H9 (cell line): ENCODE measurements at regions not wholly inside any gene's neighbourhood (a gene's known extent, or its start where the extent isn't known, plus 50 kb on each side); places are given as distances from the start of the nearest gene placed in this dataset.

Experiments
- DNase-seq: peaks from one replicate; pipeline ENCODE4 v3.0.0-alpha.2; 2017
- H2AFZ ChIP-seq: one replicate; pipeline ENCODE4 v1.6.1; 2013; ENCODE audit warnings: mild to moderate bottlenecking, low read length, control low read depth, moderate library complexity
- H2AK5ac ChIP-seq: 2 replicates; pipeline ENCODE4 v1.6.1; 2013; ENCODE audit warnings: low read length, control low read depth, mixed read lengths; ENCODE audit not compliant: insufficient read length
- H2BK120ac ChIP-seq: one replicate; pipeline ENCODE4 v1.6.1; 2013; ENCODE audit warnings: low read depth, mild to moderate bottlenecking, low read length, control low read depth, inconsistent platforms; ENCODE audit not compliant: poor library complexity, severe bottlenecking
- H2BK12ac ChIP-seq: 2 replicates; pipeline ENCODE4 v1.6.1; 2013; ENCODE audit warnings: low read length, control low read depth, mixed read lengths, low read depth; ENCODE audit not compliant: insufficient read length
- H2BK15ac ChIP-seq: 2 replicates; pipeline ENCODE4 v1.6.1; 2013; ENCODE audit warnings: low read depth, low read length, control low read depth
- H2BK20ac ChIP-seq: one replicate; pipeline ENCODE4 v1.6.1; 2013; ENCODE audit warnings: low read depth, mild to moderate bottlenecking, low read length, control low read depth, inconsistent platforms; ENCODE audit not compliant: poor library complexity, severe bottlenecking
- H2BK5ac ChIP-seq: 2 replicates; pipeline ENCODE4 v1.6.1; 2013; ENCODE audit warnings: low read length, control low read depth, mixed read lengths; ENCODE audit not compliant: insufficient read length
- H3K14ac ChIP-seq: 2 replicates; pipeline ENCODE4 v1.6.1; 2013; ENCODE audit warnings: low read length, control low read depth; ENCODE audit not compliant: insufficient read depth
- H3K18ac ChIP-seq: 2 replicates; pipeline ENCODE4 v1.6.1; 2013; ENCODE audit warnings: low read depth, mild to moderate bottlenecking, mixed read lengths, low read length, control low read depth; ENCODE audit not compliant: insufficient read length
- H3K23ac ChIP-seq: 2 replicates; pipeline ENCODE4 v1.6.1; 2013; ENCODE audit warnings: low read length, control low read depth, mixed read lengths, low read depth; ENCODE audit not compliant: insufficient read length
- H3K23me2 ChIP-seq: 2 replicates; pipeline ENCODE4 v1.6.1; 2013; ENCODE audit warnings: low read depth, mild to moderate bottlenecking, mixed read lengths, low read length, control low read depth; ENCODE audit not compliant: insufficient read length, poor library complexity, severe bottlenecking
- H3K27ac ChIP-seq: 2 replicates; pipeline ENCODE4 v1.5.1; 2013; ENCODE audit warnings: low read length, control low read depth, mixed read lengths, low read depth; ENCODE audit not compliant: insufficient read length
- H3K27me3 ChIP-seq: 2 replicates; pipeline ENCODE4 v1.6.1; 2013; ENCODE audit warnings: low read length, control low read depth, inconsistent platforms; ENCODE audit not compliant: insufficient read depth
- H3K4ac ChIP-seq: 2 replicates; pipeline ENCODE4 v1.6.1; 2013; ENCODE audit warnings: low read depth, mild to moderate bottlenecking, control low read depth, inconsistent platforms, low read length, moderate library complexity
- H3K4me1 ChIP-seq: 2 replicates; pipeline ENCODE4 v1.6.1; 2013; ENCODE audit warnings: low read length, control low read depth, inconsistent platforms; ENCODE audit not compliant: insufficient read depth
- H3K4me2 ChIP-seq: 2 replicates; pipeline ENCODE4 v1.6.1; 2013; ENCODE audit warnings: low read length, control low read depth, mixed read lengths; ENCODE audit not compliant: insufficient read length, insufficient read depth
- H3K56ac ChIP-seq: 2 replicates; pipeline ENCODE4 v1.6.1; 2013; ENCODE audit warnings: low read depth, mild to moderate bottlenecking, mixed read lengths, low read length, control low read depth; ENCODE audit not compliant: insufficient read length
- H3K79me1 ChIP-seq: 2 replicates; pipeline ENCODE4 v1.6.1; 2013; ENCODE audit warnings: low read depth, mild to moderate bottlenecking, moderate library complexity, low read length, control low read depth, inconsistent platforms; ENCODE audit not compliant: insufficient read depth, poor library complexity, severe bottlenecking
- H3K79me2 ChIP-seq: 2 replicates; pipeline ENCODE4 v1.6.1; 2013; ENCODE audit warnings: low read length, control low read depth, inconsistent platforms; ENCODE audit not compliant: insufficient read depth
- H3K9ac ChIP-seq: 2 replicates; pipeline ENCODE4 v1.6.1; 2013; ENCODE audit warnings: low read length, control low read depth, mixed read lengths; ENCODE audit not compliant: insufficient read length; ENCODE audit errors: extremely low read depth
- H3K9me3 ChIP-seq: one replicate; pipeline ENCODE4 v1.6.1; 2013; ENCODE audit warnings: low read depth, low read length, inconsistent platforms; ENCODE audit not compliant: control insufficient read depth
- H3T11ph ChIP-seq: one replicate; pipeline ENCODE4 v1.6.1; 2013; ENCODE audit warnings: mild to moderate bottlenecking, low read length, control low read depth, inconsistent platforms
- H4K20me1 ChIP-seq: one replicate; pipeline ENCODE4 v1.6.1; 2013; ENCODE audit not compliant: control insufficient read depth, insufficient read length, insufficient read depth
- H4K5ac ChIP-seq: 2 replicates; pipeline ENCODE4 v1.6.1; 2013; ENCODE audit warnings: low read depth, mild to moderate bottlenecking, mixed read lengths, low read length, control low read depth; ENCODE audit not compliant: insufficient read length
- H4K8ac ChIP-seq: replicated peaks from 2 replicates; pipeline ENCODE4 v1.6.1; 2013; ENCODE audit warnings: low read length, control low read depth, mixed read lengths, low read depth; ENCODE audit not compliant: insufficient read length
- H4K91ac ChIP-seq: 2 replicates; pipeline ENCODE4 v1.6.1; 2013; ENCODE audit warnings: low read depth, mild to moderate bottlenecking, moderate library complexity, mixed read lengths, low read length, control low read depth; ENCODE audit not compliant: insufficient read length
- H3K27ac Mint-ChIP-seq, 3 experiments: 2 replicates in 2 of 3; 3 replicates in 1 of 3; pipeline ENCODE4 v1.8.0; 2020 to 2021; ENCODE audit warnings: mixed read lengths in 3 of 3, mild to moderate bottlenecking in 1 of 3, moderate library complexity in 1 of 3
- H3K27me3 Mint-ChIP-seq: 2 replicates; pipeline ENCODE4 v1.8.0; 2021; ENCODE audit warnings: low read depth, mild to moderate bottlenecking, moderate library complexity, mixed read lengths
- H3K36me3 Mint-ChIP-seq, 3 experiments: 2 replicates in 2 of 3; 3 replicates in 1 of 3; pipeline ENCODE4 v1.8.0; 2020 to 2021; ENCODE audit warnings: low read depth in 3 of 3, mixed read lengths in 3 of 3; ENCODE audit not compliant: insufficient read depth in 1 of 3
- H3K4me1 Mint-ChIP-seq, 2 experiments: 2 replicates each; pipeline ENCODE4 v1.8.0; 2020; ENCODE audit warnings: mixed read lengths in 2 of 2
- H3K4me3 Mint-ChIP-seq, 2 experiments: 2 replicates in 1 of 2; 3 replicates in 1 of 2; pipeline ENCODE4 v1.8.0; 2020 to 2021; ENCODE audit warnings: mild to moderate bottlenecking in 2 of 2, mixed read lengths in 2 of 2, moderate library complexity in 1 of 2
- H3K9me3 Mint-ChIP-seq, 2 experiments: 2 replicates in 1 of 2; 3 replicates in 1 of 2; pipeline ENCODE4 v1.8.0; 2020; ENCODE audit warnings: mild to moderate bottlenecking in 2 of 2, mixed read lengths in 2 of 2, moderate library complexity in 1 of 2
- whole genome bisulfite sequencing: extraction: QIAGEN DNeasy Blood & Tissue Kit; methylation state at CpG from one replicate; pipeline ENCODE4 v1.1.7; 2013; ENCODE audit warnings: missing lambda C conversion rate, low lambda C conversion rate, mixed read lengths; ENCODE audit not compliant: insufficient read length; ENCODE audit errors: extremely low coverage; 5-methylcytosine and 5-hydroxymethylcytosine counted together
- TF ChIP-seq, protein P1 (sequence below): fragments of 200-600 bp; sonication (generic); conservative IDR thresholded peaks from 3 replicates; pipeline ENCODE4 v1.8.0; 2021; ENCODE audit warnings: antibody characterized with exemption, mild to moderate bottlenecking

GRCh38 chr17:77380395-77381184, 239.8 kb downstream of the SEC14L1 start:
- TF ChIP-seq, protein P1, sequence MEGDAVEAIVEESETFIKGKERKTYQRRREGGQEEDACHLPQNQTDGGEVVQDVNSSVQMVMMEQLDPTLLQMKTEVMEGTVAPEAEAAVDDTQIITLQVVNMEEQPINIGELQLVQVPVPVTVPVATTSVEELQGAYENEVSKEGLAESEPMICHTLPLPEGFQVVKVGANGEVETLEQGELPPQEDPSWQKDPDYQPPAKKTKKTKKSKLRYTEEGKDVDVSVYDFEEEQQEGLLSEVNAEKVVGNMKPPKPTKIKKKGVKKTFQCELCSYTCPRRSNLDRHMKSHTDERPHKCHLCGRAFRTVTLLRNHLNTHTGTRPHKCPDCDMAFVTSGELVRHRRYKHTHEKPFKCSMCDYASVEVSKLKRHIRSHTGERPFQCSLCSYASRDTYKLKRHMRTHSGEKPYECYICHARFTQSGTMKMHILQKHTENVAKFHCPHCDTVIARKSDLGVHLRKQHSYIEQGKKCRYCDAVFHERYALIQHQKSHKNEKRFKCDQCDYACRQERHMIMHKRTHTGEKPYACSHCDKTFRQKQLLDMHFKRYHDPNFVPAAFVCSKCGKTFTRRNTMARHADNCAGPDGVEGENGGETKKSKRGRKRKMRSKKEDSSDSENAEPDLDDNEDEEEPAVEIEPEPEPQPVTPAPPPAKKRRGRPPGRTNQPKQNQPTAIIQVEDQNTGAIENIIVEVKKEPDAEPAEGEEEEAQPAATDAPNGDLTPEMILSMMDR = no peak
- H3K79me2 ChIP-seq = peaks cover 21% of the 10 kb centered on the region; the same call in 1 of the 2 replicates
- no peak overlapping the region for H2BK120ac ChIP-seq
- H4K20me1 ChIP-seq = peaks cover 4% of the 10 kb centered on the region
- no peak overlapping the region for H3K18ac ChIP-seq
- no peak overlapping the region for H2AK5ac ChIP-seq
- H2BK20ac ChIP-seq = no peak overlapping the region
- H3K9me3 Mint-ChIP-seq = no peaks in the 10 kb centered on the region; a peak in 1 of 5 replicates
- no peak overlapping the region for H3K4me2 ChIP-seq
- H3K27ac ChIP-seq = no peak overlapping the region
- H2BK15ac ChIP-seq = no peak overlapping the region; the same call in 1 of the 2 replicates
- H4K5ac ChIP-seq = no peak overlapping the region
- H3K9ac ChIP-seq = no peak overlapping the region
- no peaks in the 10 kb centered on the region for H3K27me3 ChIP-seq
- peaks cover 16% of the 10 kb centered on the region for H3K79me1 ChIP-seq
- no peak overlapping the region for H3K23ac ChIP-seq
- H3K9me3 ChIP-seq = no peaks in the 10 kb centered on the region
- H3K27ac Mint-ChIP-seq = peak overlapping the region in 1 of 3 experiments; percentile 62; a peak in 1 of 7 replicates
- H3K36me3 Mint-ChIP-seq = peaks cover 4 to 6% (median 6%) of the 10 kb centered on the region in 3 experiments; a peak in 2 of 7 replicates
- no peak overlapping the region for H2BK5ac ChIP-seq
- H3T11ph ChIP-seq = no peak overlapping the region
- WGBS = no CpG with 5 or more reads among the region's 11 CpGs
- peaks cover 19% of the 10 kb centered on the region; the same call in 1 of the 2 replicates for H3K4me1 ChIP-seq
- H3K23me2 ChIP-seq = no peaks in the 10 kb centered on the region
- H4K91ac ChIP-seq = no peak overlapping the region
- H2AFZ ChIP-seq = no peak overlapping the region
- H3K27me3 Mint-ChIP-seq = no peaks in the 10 kb centered on the region; the same call in 1 of the 2 replicates
- no peak overlapping the region for H3K4me3 Mint-ChIP-seq
- H3K56ac ChIP-seq = no peak overlapping the region
- H2BK12ac ChIP-seq = no peak overlapping the region
- no peak overlapping the region for H3K4ac ChIP-seq
- H3K4me1 Mint-ChIP-seq = peaks cover 60 to 92% of the 10 kb centered on the region in 2 experiments
- H4K8ac ChIP-seq = no peak overlapping the region
- DNase-seq = no peak
- H3K14ac ChIP-seq = peak overlapping the region; percentile 74
